HL-60 (cell line): ENCODE measurements at regions not wholly inside any gene's neighbourhood (a gene's known extent, or its start where the extent isn't known, plus 50 kb on each side); places are given as distances from the start of the nearest gene placed in this dataset.

Source experiments
- GABPA ChIP-seq: IDR thresholded peaks from 2 replicates; pipeline ENCODE4 v1.6.1; 2012; ENCODE audit warnings: low read depth
- POLR2AphosphoS5 ChIP-seq: IDR thresholded peaks from 2 replicates; pipeline ENCODE4 v1.6.1; 2012; ENCODE audit warnings: low read depth
- TF ChIP-seq, protein P1 (sequence below): IDR thresholded peaks from one replicate; pipeline ENCODE4 v1.5.1; 2011; ENCODE audit warnings: low read length, control low read depth, inconsistent platforms; ENCODE audit not compliant: insufficient read depth
- TF ChIP-seq, protein P2 (sequence below): IDR thresholded peaks from 2 replicates; pipeline ENCODE4 v1.6.1; 2012; ENCODE audit warnings: low read depth; ENCODE audit not compliant: insufficient replicate concordance

DNA sequence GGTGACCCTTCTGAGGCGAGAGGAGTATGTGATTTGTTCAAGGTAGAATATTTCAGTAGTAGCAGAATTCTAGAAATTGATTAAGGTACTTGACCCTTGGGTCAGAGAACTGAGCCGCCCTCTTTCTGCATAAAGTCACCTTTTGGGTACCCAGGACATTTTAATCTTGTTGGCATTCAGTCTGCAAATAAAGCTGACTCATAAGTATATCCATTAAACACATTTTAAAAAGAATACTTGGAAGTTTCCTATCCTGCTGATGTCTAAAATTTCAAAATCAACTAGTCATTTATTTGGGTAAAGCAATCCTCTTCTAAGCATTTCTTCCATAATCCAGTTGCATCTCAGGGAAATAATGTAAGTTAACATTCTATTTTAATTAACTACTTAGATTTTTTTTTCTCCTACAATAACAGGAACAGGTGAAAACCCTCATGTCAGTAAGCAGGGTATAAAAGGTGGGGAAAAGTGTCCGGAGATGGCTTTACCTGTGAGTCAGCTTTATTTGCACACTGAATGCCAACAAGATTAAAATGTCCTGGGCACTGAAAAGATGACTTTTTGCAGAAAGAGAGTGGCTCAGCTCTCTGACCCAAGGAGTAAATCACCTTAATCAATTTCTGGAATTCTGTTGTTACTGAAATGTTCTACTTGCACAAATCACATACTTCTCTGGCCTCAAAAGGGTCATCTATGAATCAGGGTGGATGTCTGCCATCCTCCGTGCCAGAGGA is 78.7 kb upstream of the ITGA6 start:
- TF ChIP-seq, protein P1, sequence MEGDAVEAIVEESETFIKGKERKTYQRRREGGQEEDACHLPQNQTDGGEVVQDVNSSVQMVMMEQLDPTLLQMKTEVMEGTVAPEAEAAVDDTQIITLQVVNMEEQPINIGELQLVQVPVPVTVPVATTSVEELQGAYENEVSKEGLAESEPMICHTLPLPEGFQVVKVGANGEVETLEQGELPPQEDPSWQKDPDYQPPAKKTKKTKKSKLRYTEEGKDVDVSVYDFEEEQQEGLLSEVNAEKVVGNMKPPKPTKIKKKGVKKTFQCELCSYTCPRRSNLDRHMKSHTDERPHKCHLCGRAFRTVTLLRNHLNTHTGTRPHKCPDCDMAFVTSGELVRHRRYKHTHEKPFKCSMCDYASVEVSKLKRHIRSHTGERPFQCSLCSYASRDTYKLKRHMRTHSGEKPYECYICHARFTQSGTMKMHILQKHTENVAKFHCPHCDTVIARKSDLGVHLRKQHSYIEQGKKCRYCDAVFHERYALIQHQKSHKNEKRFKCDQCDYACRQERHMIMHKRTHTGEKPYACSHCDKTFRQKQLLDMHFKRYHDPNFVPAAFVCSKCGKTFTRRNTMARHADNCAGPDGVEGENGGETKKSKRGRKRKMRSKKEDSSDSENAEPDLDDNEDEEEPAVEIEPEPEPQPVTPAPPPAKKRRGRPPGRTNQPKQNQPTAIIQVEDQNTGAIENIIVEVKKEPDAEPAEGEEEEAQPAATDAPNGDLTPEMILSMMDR = no peak
- TF ChIP-seq, protein P2, sequence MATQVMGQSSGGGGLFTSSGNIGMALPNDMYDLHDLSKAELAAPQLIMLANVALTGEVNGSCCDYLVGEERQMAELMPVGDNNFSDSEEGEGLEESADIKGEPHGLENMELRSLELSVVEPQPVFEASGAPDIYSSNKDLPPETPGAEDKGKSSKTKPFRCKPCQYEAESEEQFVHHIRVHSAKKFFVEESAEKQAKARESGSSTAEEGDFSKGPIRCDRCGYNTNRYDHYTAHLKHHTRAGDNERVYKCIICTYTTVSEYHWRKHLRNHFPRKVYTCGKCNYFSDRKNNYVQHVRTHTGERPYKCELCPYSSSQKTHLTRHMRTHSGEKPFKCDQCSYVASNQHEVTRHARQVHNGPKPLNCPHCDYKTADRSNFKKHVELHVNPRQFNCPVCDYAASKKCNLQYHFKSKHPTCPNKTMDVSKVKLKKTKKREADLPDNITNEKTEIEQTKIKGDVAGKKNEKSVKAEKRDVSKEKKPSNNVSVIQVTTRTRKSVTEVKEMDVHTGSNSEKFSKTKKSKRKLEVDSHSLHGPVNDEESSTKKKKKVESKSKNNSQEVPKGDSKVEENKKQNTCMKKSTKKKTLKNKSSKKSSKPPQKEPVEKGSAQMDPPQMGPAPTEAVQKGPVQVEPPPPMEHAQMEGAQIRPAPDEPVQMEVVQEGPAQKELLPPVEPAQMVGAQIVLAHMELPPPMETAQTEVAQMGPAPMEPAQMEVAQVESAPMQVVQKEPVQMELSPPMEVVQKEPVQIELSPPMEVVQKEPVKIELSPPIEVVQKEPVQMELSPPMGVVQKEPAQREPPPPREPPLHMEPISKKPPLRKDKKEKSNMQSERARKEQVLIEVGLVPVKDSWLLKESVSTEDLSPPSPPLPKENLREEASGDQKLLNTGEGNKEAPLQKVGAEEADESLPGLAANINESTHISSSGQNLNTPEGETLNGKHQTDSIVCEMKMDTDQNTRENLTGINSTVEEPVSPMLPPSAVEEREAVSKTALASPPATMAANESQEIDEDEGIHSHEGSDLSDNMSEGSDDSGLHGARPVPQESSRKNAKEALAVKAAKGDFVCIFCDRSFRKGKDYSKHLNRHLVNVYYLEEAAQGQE = no peak
- TF ChIP-seq POLR2AphosphoS5 (no peak), GABPA (no peak)
